Parathyroid adenoma (tissue), 2 donors: ENCODE measurements at regions not wholly inside any gene's neighbourhood (a gene's known extent, or its start where the extent isn't known, plus 50 kb on each side); places are given as distances from the start of the nearest gene placed in this dataset.
"Not testable (repeated sequence)": the region's sequence is repeated elsewhere in the genome, so short reads cannot be mapped to it uniquely, and the experiment has no call there.

Experiments
- H2AFZ ChIP-seq: fragments of 300-600 bp; sonication (generic); one replicate; pipeline ENCODE4 v1.7.0; 2017; ENCODE audit warnings: antibody characterized with exemption, mild to moderate bottlenecking
- H3K27ac ChIP-seq: fragments of 300-600 bp; sonication (generic); one replicate; pipeline ENCODE4 v1.7.0; 2017
- H3K27me3 ChIP-seq: fragments of 300-600 bp; sonication (generic); one replicate; pipeline ENCODE4 v1.7.0; 2017; ENCODE audit warnings: low read length; ENCODE audit not compliant: control insufficient read depth, insufficient read depth
- H3K36me3 ChIP-seq: fragments of 300-600 bp; sonication (generic); one replicate; pipeline ENCODE4 v1.7.0; 2017; ENCODE audit warnings: low read length; ENCODE audit not compliant: control insufficient read depth, insufficient read depth
- H3K4me1 ChIP-seq: fragments of 300-600 bp; sonication (generic); one replicate; pipeline ENCODE4 v1.7.0; 2017; ENCODE audit warnings: control low read depth
- H3K4me2 ChIP-seq: fragments of 300-600 bp; sonication (generic); one replicate; pipeline ENCODE4 v1.7.0; 2017; ENCODE audit warnings: low read length
- H3K4me3 ChIP-seq: fragments of 300-600 bp; sonication (generic); one replicate; pipeline ENCODE4 v1.7.0; 2017; ENCODE audit warnings: low read depth, low read length
- H3K79me2 ChIP-seq: fragments of 300-600 bp; sonication (generic); one replicate; pipeline ENCODE4 v1.7.0; 2017; ENCODE audit warnings: control low read depth
- H3K9ac ChIP-seq: fragments of 300-600 bp; sonication (generic); one replicate; pipeline ENCODE4 v1.7.0; 2017; ENCODE audit warnings: mild to moderate bottlenecking
- H3K9me3 ChIP-seq: fragments of 300-600 bp; sonication (generic); one replicate; pipeline ENCODE4 v1.7.0; 2017; ENCODE audit warnings: low read length; ENCODE audit not compliant: control insufficient read depth
- CTCF ChIP-seq: fragments of 300-600 bp; sonication (generic); IDR thresholded peaks from one replicate; pipeline ENCODE4 v1.7.0; 2017; ENCODE audit warnings: antibody characterized with exemption, mild to moderate bottlenecking
- donor health status: primary hyperparathyroidism.

DNA sequence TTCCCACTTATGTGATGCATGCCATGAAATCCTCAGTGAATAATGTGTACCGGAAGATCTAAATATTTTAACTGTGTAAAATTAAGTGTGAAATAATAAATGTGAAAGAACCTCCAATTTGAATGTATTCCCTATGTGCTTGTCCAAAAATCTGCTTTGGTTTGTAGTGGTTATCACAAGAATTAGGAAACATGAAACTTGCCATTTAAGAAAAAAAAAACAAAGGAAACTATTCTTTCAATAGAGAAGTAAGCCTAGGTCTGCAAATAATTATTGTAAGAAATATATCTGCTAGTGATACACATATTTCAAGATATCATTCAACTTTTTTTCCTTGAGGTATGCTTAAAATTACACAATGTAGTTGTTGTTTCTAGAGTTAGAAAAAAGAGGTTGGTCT lies 500.4 kb downstream of the SLC6A15 start:
- Histone ChIP-seq H2AFZ (no peak overlapping the region), H3K9me3 (no peaks in the 10 kb centered on the region), H3K4me2 (no peak overlapping the region), H3K9ac (no peak overlapping the region), H3K4me1 (no peaks in the 10 kb centered on the region), H3K36me3 (no peaks in the 10 kb centered on the region), H3K27me3 (no peaks in the 10 kb centered on the region), H3K4me3 (no peak overlapping the region), H3K79me2 (no peaks in the 10 kb centered on the region), H3K27ac (no peak overlapping the region)
- no peak for TF ChIP-seq CTCF

- TF ChIP-seq CTCF: no peak
- H3K27me3 ChIP-seq: no peaks in the 10 kb centered on the region
- H3K4me2 ChIP-seq: no peak overlapping the region
- H3K4me3 ChIP-seq: no peak overlapping the region
- no peak overlapping the region for H3K9ac ChIP-seq
- H3K4me1 ChIP-seq: no peaks in the 10 kb centered on the region
- no peaks in the 10 kb centered on the region for H3K9me3 ChIP-seq
- H2AFZ ChIP-seq: no peak overlapping the region
- no peaks in the 10 kb centered on the region for H3K79me2 ChIP-seq
- H3K27ac ChIP-seq: no peak overlapping the region
- H3K36me3 ChIP-seq: no peaks in the 10 kb centered on the region
Observed at GRCh38 chr12:84411031-84411430, 501.6 kb downstream of the SLC6A15 start.

GRCh38 chr12:84408936-84409335 lies 503.7 kb downstream of the SLC6A15 start:
- Histone ChIP-seq H3K36me3 (no peaks in the 10 kb centered on the region), H3K27ac (no peak overlapping the region), H3K4me2 (no peak overlapping the region), H3K79me2 (no peaks in the 10 kb centered on the region), H3K4me1 (no peaks in the 10 kb centered on the region), H3K4me3 (no peak overlapping the region), H3K27me3 (no peaks in the 10 kb centered on the region), H2AFZ (no peak overlapping the region), H3K9ac (no peak overlapping the region), H3K9me3 (no peaks in the 10 kb centered on the region)
- no peak for TF ChIP-seq CTCF

DNA sequence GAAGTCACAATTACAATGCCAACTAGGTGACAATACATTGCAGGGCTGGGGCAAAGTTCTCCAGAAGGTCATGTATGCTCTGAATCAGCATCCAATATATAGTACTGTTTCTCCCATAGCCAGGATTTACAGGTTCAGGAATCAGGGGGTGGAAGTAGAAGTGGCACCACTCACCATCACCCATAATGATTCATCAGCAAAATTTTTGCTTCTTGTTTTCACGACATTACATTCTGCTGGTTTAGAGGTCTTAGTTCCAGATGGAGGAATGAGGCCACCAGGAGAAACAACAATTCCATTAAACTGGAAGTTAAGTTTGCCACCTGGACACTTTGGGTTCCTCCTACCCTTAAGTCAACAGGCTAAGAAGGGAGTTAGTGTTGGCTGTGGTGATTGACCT lies 505.9 kb downstream of the SLC6A15 start:
- not testable (repeated sequence) for H3K79me2 ChIP-seq, H3K27me3 ChIP-seq, H3K4me2 ChIP-seq, H3K9ac ChIP-seq, H3K27ac ChIP-seq, H3K4me1 ChIP-seq, H3K36me3 ChIP-seq, H3K4me3 ChIP-seq, H3K9me3 ChIP-seq, H2AFZ ChIP-seq

DNA sequence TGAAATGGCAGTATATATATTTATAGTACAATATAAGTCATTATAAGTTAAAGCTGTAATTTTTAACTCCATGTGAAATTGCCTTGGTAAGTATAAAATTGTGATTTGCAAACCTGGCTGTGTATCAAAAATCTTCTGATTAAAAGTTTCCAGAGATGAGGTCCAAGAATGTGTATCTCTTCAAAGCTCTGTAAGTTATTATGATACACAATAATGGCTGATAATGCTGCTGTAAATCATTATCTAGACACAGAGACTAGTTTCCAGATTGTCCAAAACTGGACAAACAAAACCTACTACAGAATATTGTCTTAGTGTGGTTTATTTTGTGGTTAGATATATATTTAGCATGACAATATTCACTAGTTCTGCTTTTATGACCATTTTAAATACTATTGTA lies 514.8 kb downstream of the SLC6A15 start:
- Histone ChIP-seq H3K27me3 (no peaks in the 10 kb centered on the region), H3K36me3 (no peaks in the 10 kb centered on the region), H3K27ac (no peak overlapping the region), H3K79me2 (no peaks in the 10 kb centered on the region), H3K4me3 (no peak overlapping the region), H3K9me3 (no peaks in the 10 kb centered on the region), H3K4me2 (no peak overlapping the region), H2AFZ (no peak overlapping the region), H3K9ac (no peak overlapping the region), H3K4me1 (no peaks in the 10 kb centered on the region)
- no peak for TF ChIP-seq CTCF
